ENCODE measurements at regions not wholly inside any gene's neighbourhood (a gene's known extent, or its start where the extent isn't known, plus 50 kb on each side); places are given as distances from the start of the nearest gene placed in this dataset.
A peak's percentile ranks its signal among the peaks of the same experiment; 100 is the strongest.

DNA sequence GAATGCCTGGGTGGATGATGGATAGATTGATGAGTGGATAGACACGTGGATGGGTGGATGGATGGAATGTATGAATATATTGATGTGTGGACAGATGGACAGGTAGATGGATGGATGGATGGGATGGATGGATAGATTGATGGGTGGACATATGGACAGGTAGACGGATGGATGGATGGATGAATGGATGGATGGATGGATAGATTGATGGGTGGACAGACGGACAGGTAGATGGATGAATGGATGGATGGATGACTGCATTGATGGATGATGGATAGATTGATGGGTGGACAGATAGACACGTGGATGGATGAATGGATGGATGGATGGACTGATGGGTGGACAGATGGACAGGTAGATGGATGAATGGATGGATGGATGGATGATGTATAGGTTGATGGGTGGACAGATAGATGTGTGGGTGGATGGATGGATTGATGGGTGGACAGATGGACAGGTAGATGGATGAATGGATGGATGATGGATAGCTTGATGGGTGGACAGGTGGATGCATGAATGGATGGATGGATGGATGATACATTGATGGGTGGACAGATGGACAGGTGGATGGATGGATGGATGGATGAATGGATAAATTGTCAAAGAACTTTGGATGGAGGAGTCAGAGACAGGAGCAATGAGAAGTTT lies 171.4 kb upstream of the AFDN start:
- in situ Hi-C loops (cut with MboI; ENCODE audit: low sequenced_read_pairs): no loop called here
- Histone ChIP-seq H3K4me1 (ENCODE audit: control insufficient read depth, insufficient read depth, low read length) (no peaks in the 10 kb centered on the region), H4K20me1 (ENCODE audit: insufficient read depth, low read length) (no peaks in the 10 kb centered on the region), H3K36me3 (ENCODE audit: control insufficient read depth, insufficient read depth, low read length) (no peaks in the 10 kb centered on the region), H3K18ac (ENCODE audit: low read depth, low read length) (no peak overlapping the region), H3K79me1 (ENCODE audit: low read depth in 1 of 2, low read length in 2 of 2) (no peaks in the 10 kb centered on the region), H3K4me2 (ENCODE audit: low read depth, low read length) (no peak overlapping the region), H2BK15ac (ENCODE audit: low read depth, low read length) (no peak overlapping the region), H3K4ac (ENCODE audit: low read depth, low read length) (no peak overlapping the region), H2AK9ac (replicated peaks; ENCODE audit: low read depth, low read length, poor library complexity) (no peak overlapping the region), H3K9ac (ENCODE audit: low read depth, low read length) (no peak overlapping the region), H4K8ac (ENCODE audit: low read depth in 2 of 2, low read length in 2 of 2) (no peak overlapping the region), H3K9me3 (ENCODE audit: control insufficient read depth, insufficient read depth, low read length) (peaks cover 52% of the 10 kb centered on the region), H3K4me3 (ENCODE audit: insufficient read depth, low read depth, low read length) (no peak overlapping the region), H2BK120ac (ENCODE audit: low read depth, low read length) (no peak overlapping the region), H2AFZ (replicated peaks; ENCODE audit: low read length, poor library complexity) (no peak overlapping the region), H2BK5ac (ENCODE audit: low read depth, low read length, poor library complexity, severe bottlenecking) (peak overlapping the region; percentile 19), H4K5ac (ENCODE audit: low read depth, low read length) (no peak overlapping the region), H2AK5ac (ENCODE audit: low read depth, low read length) (no peak overlapping the region), H3K56ac (ENCODE audit: extremely low read depth, insufficient read depth, low read length) (no peak overlapping the region), H3K14ac (replicated peaks; ENCODE audit: low read depth, low read length) (no peak overlapping the region), H3K27ac (ENCODE audit: insufficient read depth, low read length) (no peak overlapping the region), H3K9me1 (ENCODE audit: insufficient read depth, low read length) (no peaks in the 10 kb centered on the region), H3K27me3 (ENCODE audit: control insufficient read depth, insufficient read depth, low read length) (no peaks in the 10 kb centered on the region), H2BK20ac (ENCODE audit: low read depth, low read length) (no peak overlapping the region), H4K91ac (ENCODE audit: insufficient read depth, low read depth, low read length) (no peak overlapping the region), H3K23ac (ENCODE audit: low read depth, low read length) (no peak overlapping the region)
- ATAC-seq (ENCODE audit: low read depth) (no peak), DNase-seq (no peak)
- no TSS peak for BruUV-seq (replicated peaks)
- ChIA-PET CTCF (no interaction called here), POLR2A (ENCODE audit: unreplicated experiment) (no interaction called here)
- dilution Hi-C loops (cut with HindIII; ENCODE audit: low sequenced_read_pairs, unreplicated experiment): no loop called here
- intact Hi-C loops (cut with micrococcal nuclease): no loop called here
- 29% methylated on average over 4 of the region's 4 CpGs; no CpG with 5 or more reads in 1 of the 2 experiments for WGBS, 2 experiments (ENCODE audit: extremely low coverage in 2 of 2, insufficient read length in 1 of 2)
- TF ChIP-seq RCOR1 (IDR thresholded peaks at IDR 0.05; ENCODE audit: insufficient replicate concordance, low read length) (no peak), NFE2L2 (IDR thresholded peaks at IDR 0.05; ENCODE audit: low read depth, low read length) (no peak), MAZ (IDR thresholded peaks at IDR 0.05; ENCODE audit: borderline replicate concordance, low read depth, low read length) (no peak), RFX5 (IDR thresholded peaks at IDR 0.05; ENCODE audit: low read depth, low read length) (no peak), POLR2A (IDR thresholded peaks at IDR 0.05; ENCODE audit: low read depth, low read length) (no peak), FOS (IDR thresholded peaks at IDR 0.05; ENCODE audit: low read depth, low read length) (no peak), CHD1 (IDR thresholded peaks at IDR 0.05; ENCODE audit: low read depth, low read length) (no peak), MXI1 (IDR thresholded peaks at IDR 0.05; ENCODE audit: borderline replicate concordance, low read depth, low read length) (no peak), RAD21 (IDR thresholded peaks at IDR 0.05; ENCODE audit: low read length) (no peak), CTCF (conservative IDR thresholded peaks at IDR 0.05; ENCODE audit: low read depth, low read length) (no peak), BHLHE40 (IDR thresholded peaks at IDR 0.05; ENCODE audit: low read depth, low read length) (no peak)
- TF ChIP-seq, protein P1, sequence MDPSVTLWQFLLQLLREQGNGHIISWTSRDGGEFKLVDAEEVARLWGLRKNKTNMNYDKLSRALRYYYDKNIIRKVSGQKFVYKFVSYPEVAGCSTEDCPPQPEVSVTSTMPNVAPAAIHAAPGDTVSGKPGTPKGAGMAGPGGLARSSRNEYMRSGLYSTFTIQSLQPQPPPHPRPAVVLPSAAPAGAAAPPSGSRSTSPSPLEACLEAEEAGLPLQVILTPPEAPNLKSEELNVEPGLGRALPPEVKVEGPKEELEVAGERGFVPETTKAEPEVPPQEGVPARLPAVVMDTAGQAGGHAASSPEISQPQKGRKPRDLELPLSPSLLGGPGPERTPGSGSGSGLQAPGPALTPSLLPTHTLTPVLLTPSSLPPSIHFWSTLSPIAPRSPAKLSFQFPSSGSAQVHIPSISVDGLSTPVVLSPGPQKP (IDR thresholded peaks at IDR 0.05; ENCODE audit: borderline replicate concordance, low read depth, low read length): no peak
- TF ChIP-seq, protein P2, sequence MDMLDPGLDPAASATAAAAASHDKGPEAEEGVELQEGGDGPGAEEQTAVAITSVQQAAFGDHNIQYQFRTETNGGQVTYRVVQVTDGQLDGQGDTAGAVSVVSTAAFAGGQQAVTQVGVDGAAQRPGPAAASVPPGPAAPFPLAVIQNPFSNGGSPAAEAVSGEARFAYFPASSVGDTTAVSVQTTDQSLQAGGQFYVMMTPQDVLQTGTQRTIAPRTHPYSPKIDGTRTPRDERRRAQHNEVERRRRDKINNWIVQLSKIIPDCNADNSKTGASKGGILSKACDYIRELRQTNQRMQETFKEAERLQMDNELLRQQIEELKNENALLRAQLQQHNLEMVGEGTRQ (IDR thresholded peaks at IDR 0.05; ENCODE audit: low read depth, low read length): no peak

All from IMR-90 (cell line).